B cell (primary cell): ENCODE measurements at regions not wholly inside any gene's neighbourhood (a gene's known extent, or its start where the extent isn't known, plus 50 kb on each side); places are given as distances from the start of the nearest gene placed in this dataset.

ENCODE experiments used
- ATAC-seq: fragments of 200-7000 bp; cut with Tn5 transposase; one replicate; pipeline ENCODE4 v1.10.0; 2021; ENCODE audit warnings: low read depth, mild to moderate bottlenecking, moderate number of reproducible peaks, moderate library complexity
- CTCF ChIA-PET: fragments of 350-600 bp; sonication (Branson Sonifier 250); formaldehyde crosslinking; loops from one replicate; lab custom pipeline; 2021; ENCODE audit warnings: antibody characterized with exemption, inconsistent platforms; lab: Charles Lee
- POLR2A ChIA-PET: fragments of 350-600 bp; sonication (Branson Sonifier 250); formaldehyde crosslinking; loops from one replicate; lab custom pipeline; 2021; ENCODE audit warnings: antibody characterized with exemption; lab: Charles Lee
- DNase-seq: peaks from one replicate; pipeline ENCODE4 v3.0.0; 2013
- H2AFZ ChIP-seq: 2 replicates; pipeline ENCODE4 v1.6.1; 2012; ENCODE audit warnings: mild to moderate bottlenecking, low read depth, low read length; ENCODE audit not compliant: insufficient read depth, poor library complexity, severe bottlenecking
- H3K27ac ChIP-seq, 2 donors: 1 replicate in 1 of 2; 2 replicates in 1 of 2; pipeline ENCODE4 v1.5.1; 2012 to 2013; ENCODE audit warnings: low read length in 2 of 2, mild to moderate bottlenecking in 2 of 2, moderate library complexity in 1 of 2
- H3K27me3 ChIP-seq, 4 experiments: fragments of 200-600 bp in 1 of 4; sonication (generic) in 1 of 4; replicated peaks in 1 of 4; 1 replicate in 2 of 4; 2 replicates in 2 of 4; pipeline versions ENCODE4 v1.6.1 to v1.7.0; 2013 to 2016; ENCODE audit warnings: low read length in 3 of 4, mild to moderate bottlenecking in 2 of 4, mixed read lengths in 1 of 4, moderate library complexity in 1 of 4; ENCODE audit not compliant: insufficient read depth in 4 of 4, control insufficient read depth in 3 of 4; ENCODE audit errors: control extremely low read depth in 1 of 4
- H3K36me3 ChIP-seq, 2 experiments: replicated peaks in 1 of 2; 1 replicate in 1 of 2; 2 replicates in 1 of 2; pipeline versions ENCODE4 v1.6.1 to v1.7.1; 2013; ENCODE audit warnings: low read length in 1 of 2; ENCODE audit not compliant: insufficient read depth in 2 of 2, control insufficient read depth in 1 of 2; ENCODE audit errors: control extremely low read depth in 1 of 2, extremely low read depth in 1 of 2
- H3K4me1 ChIP-seq, 2 donors: fragments of 200-600 bp in 1 of 2; sonication (generic) in 1 of 2; 1 replicate in 1 of 2; 2 replicates in 1 of 2; pipeline versions ENCODE4 v1.5.1 to v1.6.1; 2013 to 2017; ENCODE audit warnings: low read length in 2 of 2; ENCODE audit not compliant: control insufficient read depth in 2 of 2, insufficient read depth in 2 of 2
- H3K4me2 ChIP-seq: replicated peaks from 2 replicates; pipeline ENCODE3; 2012; ENCODE audit warnings: mild to moderate bottlenecking, low read depth, low read length; ENCODE audit not compliant: poor library complexity, severe bottlenecking
- H3K4me3 ChIP-seq, 5 experiments: fragments of 200-600 bp in 1 of 5; sonication (generic) in 1 of 5; 1 replicate in 3 of 5; 2 replicates in 2 of 5; pipeline versions ENCODE4 v1.5.1 to v1.7.0; 2011 to 2016; ENCODE audit warnings: low read length in 4 of 5, mild to moderate bottlenecking in 4 of 5, low read depth in 2 of 5, control low read depth in 1 of 5, moderate library complexity in 1 of 5; ENCODE audit not compliant: insufficient read depth in 1 of 5; ENCODE audit errors: control extremely low read depth in 1 of 5, extremely low read depth in 1 of 5
- H3K79me2 ChIP-seq: fragments of 200-600 bp; sonication (generic); one replicate; pipeline ENCODE4 v1.6.0; 2016; ENCODE audit warnings: low read length; ENCODE audit not compliant: control insufficient read depth, insufficient read depth
- H3K9ac ChIP-seq: fragments of 200-600 bp; sonication (generic); 2 replicates; pipeline ENCODE4 v1.6.1; 2017; ENCODE audit warnings: mild to moderate bottlenecking, low read length, moderate library complexity
- H3K9me3 ChIP-seq, 3 donors: one replicate each; pipeline versions ENCODE4 v1.6.1 to v1.7.1; 2013; ENCODE audit warnings: low read length in 2 of 3; ENCODE audit not compliant: control insufficient read depth in 2 of 3, insufficient read depth in 1 of 3; ENCODE audit errors: control extremely low read depth in 1 of 3
- H4K20me1 ChIP-seq: 2 replicates; pipeline ENCODE4 v1.6.0; 2012; ENCODE audit warnings: mild to moderate bottlenecking, low read length; ENCODE audit not compliant: insufficient read depth, control insufficient read depth, poor library complexity, severe bottlenecking
- H3K27ac Mint-ChIP-seq: one replicate; pipeline ENCODE4 v1.8.0; 2021; ENCODE audit warnings: mixed read lengths
- H3K27me3 Mint-ChIP-seq: one replicate; pipeline ENCODE4 v1.8.0; 2021; ENCODE audit warnings: mixed read lengths
- H3K4me1 Mint-ChIP-seq: one replicate; pipeline ENCODE4 v1.8.0; 2021; ENCODE audit warnings: mixed read lengths
- H3K4me3 Mint-ChIP-seq: one replicate; pipeline ENCODE4 v1.8.0; 2021; ENCODE audit warnings: mixed read lengths
- H3K9me3 Mint-ChIP-seq: one replicate; pipeline ENCODE4 v1.8.0; 2022; ENCODE audit warnings: mixed read lengths; ENCODE audit not compliant: insufficient read depth
- EZH2 ChIP-seq: IDR thresholded peaks from 2 replicates; pipeline ENCODE4 v1.6.1; 2012; ENCODE audit warnings: borderline replicate concordance, low read depth, mild to moderate bottlenecking, moderate library complexity, low read length; ENCODE audit not compliant: insufficient read depth, poor library complexity, severe bottlenecking
- WGBS: methylation state at CpG from one replicate; pipeline ENCODE4 v1.1.5; 2013; ENCODE audit warnings: missing lambda C conversion rate; ENCODE audit not compliant: insufficient coverage; 5-methylcytosine and 5-hydroxymethylcytosine counted together
- intact Hi-C: fragments of 100-400 bp; cut with micrococcal nuclease; formaldehyde crosslinking; loops from one replicate; pipeline ENCODE4 v1.10.0; 2022
- TF ChIP-seq, protein P1 (sequence below): fragments of 200-600 bp; IDR thresholded peaks from one replicate; pipeline ENCODE4 v1.8.0; 2022; ENCODE audit warnings: antibody characterized with exemption, mild to moderate bottlenecking

DNA sequence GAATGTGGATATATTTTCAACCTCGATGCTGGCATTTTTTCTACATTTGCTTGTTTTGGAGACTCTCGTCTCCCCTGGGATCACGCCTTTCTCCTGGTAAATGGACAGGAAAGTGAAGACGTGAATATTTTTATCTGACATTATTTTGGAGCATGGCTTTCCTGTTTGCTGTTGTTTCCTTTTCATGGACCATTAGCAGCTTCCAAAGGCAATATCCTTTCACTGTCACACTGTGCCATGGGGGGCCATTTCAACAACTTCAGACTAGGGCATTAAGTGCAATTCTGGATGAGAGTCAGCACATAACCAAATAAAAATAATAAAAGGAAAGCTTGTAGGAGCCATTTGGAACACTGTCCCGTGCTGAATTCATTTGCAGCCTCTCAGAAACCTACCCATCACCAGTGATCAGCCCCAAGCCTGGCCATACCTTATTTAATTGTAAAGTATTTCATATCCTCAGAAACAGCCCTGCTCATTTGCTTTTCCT, 75.9 kb upstream of the NEUROD6 start:
- Mint-ChIP-seq H3K4me3 (no peak overlapping the region), H3K4me1 (no peaks in the 10 kb centered on the region), H3K9me3 (no peaks in the 10 kb centered on the region), H3K27me3 (peaks cover 14% of the 10 kb centered on the region), H3K27ac (no peak overlapping the region)
- Histone ChIP-seq H3K4me2 (no peak overlapping the region), H2AFZ (no peak overlapping the region), H3K4me1 (no peaks in the 10 kb centered on the region), H4K20me1 (no peaks in the 10 kb centered on the region), H3K9me3 (no peaks in the 10 kb centered on the region), H3K4me3 (no peak overlapping the region), H3K9ac (no peak overlapping the region), H3K79me2 (no peaks in the 10 kb centered on the region), H3K27ac (no peak overlapping the region), H3K36me3 (no peaks in the 10 kb centered on the region), H3K27me3 (no peaks in the 10 kb centered on the region)
- POLR2A ChIA-PET = no interaction called here
- CTCF ChIA-PET = no interaction called here
- no peak for DNase-seq
- ATAC-seq = no peak
- intact Hi-C loops = no loop called here
- TF ChIP-seq EZH2 = no peak
- TF ChIP-seq, protein P1, sequence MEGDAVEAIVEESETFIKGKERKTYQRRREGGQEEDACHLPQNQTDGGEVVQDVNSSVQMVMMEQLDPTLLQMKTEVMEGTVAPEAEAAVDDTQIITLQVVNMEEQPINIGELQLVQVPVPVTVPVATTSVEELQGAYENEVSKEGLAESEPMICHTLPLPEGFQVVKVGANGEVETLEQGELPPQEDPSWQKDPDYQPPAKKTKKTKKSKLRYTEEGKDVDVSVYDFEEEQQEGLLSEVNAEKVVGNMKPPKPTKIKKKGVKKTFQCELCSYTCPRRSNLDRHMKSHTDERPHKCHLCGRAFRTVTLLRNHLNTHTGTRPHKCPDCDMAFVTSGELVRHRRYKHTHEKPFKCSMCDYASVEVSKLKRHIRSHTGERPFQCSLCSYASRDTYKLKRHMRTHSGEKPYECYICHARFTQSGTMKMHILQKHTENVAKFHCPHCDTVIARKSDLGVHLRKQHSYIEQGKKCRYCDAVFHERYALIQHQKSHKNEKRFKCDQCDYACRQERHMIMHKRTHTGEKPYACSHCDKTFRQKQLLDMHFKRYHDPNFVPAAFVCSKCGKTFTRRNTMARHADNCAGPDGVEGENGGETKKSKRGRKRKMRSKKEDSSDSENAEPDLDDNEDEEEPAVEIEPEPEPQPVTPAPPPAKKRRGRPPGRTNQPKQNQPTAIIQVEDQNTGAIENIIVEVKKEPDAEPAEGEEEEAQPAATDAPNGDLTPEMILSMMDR = no peak
- WGBS = 71% methylated on average over 1 of the region's 5 CpGs

DNA sequence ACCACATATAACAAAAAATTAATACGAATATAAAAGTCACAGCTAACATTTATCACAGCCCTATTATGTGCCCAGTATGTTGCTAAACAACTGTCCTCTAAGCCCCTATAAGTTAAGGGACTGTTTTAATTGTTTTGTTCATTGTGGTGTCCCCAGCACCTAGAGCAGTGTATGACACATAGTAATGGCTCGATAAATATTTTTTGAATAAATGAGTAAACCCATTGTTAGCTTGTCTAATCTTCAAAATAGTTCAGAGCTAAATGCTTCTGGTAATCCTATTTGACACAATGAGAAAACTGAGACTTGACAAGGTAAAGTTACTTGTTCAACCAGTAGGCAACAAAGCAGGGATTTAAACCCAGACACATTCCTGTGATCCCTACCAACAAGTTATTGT, 78.4 kb upstream of the NEUROD6 start:
- intact Hi-C loops = no loop called here
- H3K4me1 ChIP-seq = no peaks in the 10 kb centered on the region
- Mint-ChIP-seq H3K9me3 (no peaks in the 10 kb centered on the region), H3K27ac (no peak overlapping the region), H3K27me3 (peaks cover 11% of the 10 kb centered on the region), H3K4me1 (no peaks in the 10 kb centered on the region), H3K4me3 (no peak overlapping the region)
- TF ChIP-seq, protein P1 = no peak
- TF ChIP-seq EZH2 = no peak
- H2AFZ ChIP-seq = no peak overlapping the region
- H3K79me2 ChIP-seq = no peaks in the 10 kb centered on the region
- H3K4me2 ChIP-seq = no peak overlapping the region
- no peaks in the 10 kb centered on the region for H3K36me3 ChIP-seq
- no peak overlapping the region for H3K27ac ChIP-seq
- no peak overlapping the region for H3K9ac ChIP-seq
- H3K4me3 ChIP-seq = no peak overlapping the region
- H3K27me3 ChIP-seq = no peaks in the 10 kb centered on the region
- no CpG with 5 or more reads among the region's 2 CpGs for WGBS
- ChIA-PET POLR2A (no interaction called here), CTCF (no interaction called here)
- DNase-seq = no peak
- H4K20me1 ChIP-seq = no peaks in the 10 kb centered on the region
- no peaks in the 10 kb centered on the region for H3K9me3 ChIP-seq
- ATAC-seq = no peak
